ENCODE measurements at regions not wholly inside any gene's neighbourhood (a gene's known extent, or its start where the extent isn't known, plus 50 kb on each side); places are given as distances from the start of the nearest gene placed in this dataset.

DNA sequence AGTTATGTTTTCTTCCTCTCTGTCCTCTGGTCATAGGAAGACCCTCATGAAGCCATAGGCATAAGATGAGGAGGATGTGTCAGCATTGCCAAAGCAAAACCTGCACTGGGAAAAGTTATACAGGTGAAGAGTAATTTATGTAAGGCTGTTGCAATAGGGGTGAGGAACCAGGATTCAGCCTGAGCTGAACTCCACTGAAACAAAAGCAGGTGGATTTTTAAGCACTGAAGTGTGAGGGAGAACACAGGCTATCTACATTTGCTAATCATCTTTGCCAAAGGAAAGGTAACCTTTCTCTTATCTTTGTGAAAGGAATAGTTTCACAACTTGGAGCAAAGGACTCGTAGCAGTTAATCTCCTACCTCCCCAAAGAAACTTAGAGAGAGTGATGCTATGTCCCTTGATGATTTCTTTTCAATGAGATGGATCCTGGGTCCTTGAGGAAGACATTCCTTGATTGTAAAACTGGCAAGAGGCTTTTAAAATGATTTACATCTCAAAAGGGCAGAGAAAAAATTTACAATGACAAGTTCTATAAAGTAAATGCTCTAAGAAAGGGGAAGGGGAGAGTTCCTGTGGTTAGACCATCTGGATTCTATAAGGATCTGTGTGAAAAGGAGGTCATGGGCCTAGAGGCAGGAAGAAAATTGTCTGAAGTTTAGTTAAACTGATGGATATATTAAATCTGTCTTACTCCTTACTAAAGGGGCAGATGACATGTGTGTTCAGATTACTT, 385.4 kb upstream of the CDH7 start (continued):
- TF ChIP-seq, protein P1, sequence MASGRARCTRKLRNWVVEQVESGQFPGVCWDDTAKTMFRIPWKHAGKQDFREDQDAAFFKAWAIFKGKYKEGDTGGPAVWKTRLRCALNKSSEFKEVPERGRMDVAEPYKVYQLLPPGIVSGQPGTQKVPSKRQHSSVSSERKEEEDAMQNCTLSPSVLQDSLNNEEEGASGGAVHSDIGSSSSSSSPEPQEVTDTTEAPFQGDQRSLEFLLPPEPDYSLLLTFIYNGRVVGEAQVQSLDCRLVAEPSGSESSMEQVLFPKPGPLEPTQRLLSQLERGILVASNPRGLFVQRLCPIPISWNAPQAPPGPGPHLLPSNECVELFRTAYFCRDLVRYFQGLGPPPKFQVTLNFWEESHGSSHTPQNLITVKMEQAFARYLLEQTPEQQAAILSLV (CRISPR knock-in tag; IDR thresholded peaks at IDR 0.05; ENCODE audit: borderline replicate concordance) = no peak
- no peak for TF ChIP-seq ZNF383 (CRISPR knock-in tag; IDR thresholded peaks at IDR 0.05; ENCODE audit: borderline replicate concordance)

DNA sequence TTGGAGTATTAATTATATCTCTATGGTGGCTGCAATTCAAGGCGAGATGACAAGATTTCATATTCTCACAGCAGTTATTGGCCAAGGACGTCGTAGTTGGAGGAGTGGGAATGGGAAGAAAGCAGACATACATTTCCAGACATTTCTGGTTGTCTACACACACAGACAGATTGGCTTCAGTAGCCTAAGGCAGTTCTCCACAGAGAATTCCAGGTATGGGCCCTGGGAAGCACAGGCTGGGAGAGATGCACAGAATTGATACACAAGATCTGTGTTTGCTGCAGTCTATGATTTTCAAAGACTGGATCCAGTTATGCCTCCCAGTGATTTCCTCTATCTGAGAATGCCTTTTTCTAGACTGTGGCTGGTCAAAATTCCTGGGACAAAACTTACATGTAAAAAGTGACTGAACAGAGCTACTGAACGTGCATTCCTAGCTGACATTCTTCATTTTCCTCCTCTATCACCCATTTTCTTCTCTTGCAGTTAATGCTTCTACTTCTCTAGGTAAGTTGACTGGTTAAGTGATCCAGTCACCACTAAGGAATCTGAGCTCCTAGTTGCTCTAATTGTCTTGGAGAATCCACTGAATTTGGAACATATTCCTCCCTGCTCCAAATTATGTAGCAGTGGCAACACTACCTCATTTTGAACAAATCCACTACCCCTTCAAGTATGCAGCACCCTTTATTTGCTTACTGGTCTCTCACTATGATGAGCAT, 386.7 kb upstream of the CDH7 start:
- no peak overlapping the region for H3K4me3 ChIP-seq (replicated peaks in 1 of 3; ENCODE audit: insufficient read depth in 1 of 3, low read depth in 2 of 3, low read length in 3 of 3)
- H3K36me3 ChIP-seq (replicated peaks in 1 of 2; ENCODE audit: control insufficient read depth in 1 of 2, insufficient read depth in 2 of 2, low read length in 2 of 2) = no peaks in the 10 kb centered on the region
- WGBS (ENCODE audit: low lambda C conversion rate) = 0% methylated on average over 4 of the region's 4 CpGs
- no peak for FAIRE-seq
- H3K4me1 ChIP-seq (ENCODE audit: insufficient read depth, low read length) = no peaks in the 10 kb centered on the region
- H3K9ac ChIP-seq (ENCODE audit: insufficient read depth, low read depth, low read length) = no peak overlapping the region
- TF ChIP-seq, protein P2, sequence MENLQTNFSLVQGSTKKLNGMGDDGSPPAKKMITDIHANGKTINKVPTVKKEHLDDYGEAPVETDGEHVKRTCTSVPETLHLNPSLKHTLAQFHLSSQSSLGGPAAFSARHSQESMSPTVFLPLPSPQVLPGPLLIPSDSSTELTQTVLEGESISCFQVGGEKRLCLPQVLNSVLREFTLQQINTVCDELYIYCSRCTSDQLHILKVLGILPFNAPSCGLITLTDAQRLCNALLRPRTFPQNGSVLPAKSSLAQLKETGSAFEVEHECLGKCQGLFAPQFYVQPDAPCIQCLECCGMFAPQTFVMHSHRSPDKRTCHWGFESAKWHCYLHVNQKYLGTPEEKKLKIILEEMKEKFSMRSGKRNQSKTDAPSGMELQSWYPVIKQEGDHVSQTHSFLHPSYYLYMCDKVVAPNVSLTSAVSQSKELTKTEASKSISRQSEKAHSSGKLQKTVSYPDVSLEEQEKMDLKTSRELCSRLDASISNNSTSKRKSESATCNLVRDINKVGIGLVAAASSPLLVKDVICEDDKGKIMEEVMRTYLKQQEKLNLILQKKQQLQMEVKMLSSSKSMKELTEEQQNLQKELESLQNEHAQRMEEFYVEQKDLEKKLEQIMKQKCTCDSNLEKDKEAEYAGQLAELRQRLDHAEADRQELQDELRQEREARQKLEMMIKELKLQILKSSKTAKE (CRISPR knock-in tag; IDR thresholded peaks at IDR 0.05; ENCODE audit: borderline replicate concordance) = no peak
- TF ChIP-seq ARHGAP35 (CRISPR knock-in tag; IDR thresholded peaks at IDR 0.05; ENCODE audit: borderline replicate concordance) (no peak), PLRG1 (conservative IDR thresholded peaks at IDR 0.05) (no peak), SNAI1 (CRISPR knock-in tag; IDR thresholded peaks at IDR 0.05; ENCODE audit: borderline replicate concordance) (no peak)
- TF ChIP-seq, protein P3, sequence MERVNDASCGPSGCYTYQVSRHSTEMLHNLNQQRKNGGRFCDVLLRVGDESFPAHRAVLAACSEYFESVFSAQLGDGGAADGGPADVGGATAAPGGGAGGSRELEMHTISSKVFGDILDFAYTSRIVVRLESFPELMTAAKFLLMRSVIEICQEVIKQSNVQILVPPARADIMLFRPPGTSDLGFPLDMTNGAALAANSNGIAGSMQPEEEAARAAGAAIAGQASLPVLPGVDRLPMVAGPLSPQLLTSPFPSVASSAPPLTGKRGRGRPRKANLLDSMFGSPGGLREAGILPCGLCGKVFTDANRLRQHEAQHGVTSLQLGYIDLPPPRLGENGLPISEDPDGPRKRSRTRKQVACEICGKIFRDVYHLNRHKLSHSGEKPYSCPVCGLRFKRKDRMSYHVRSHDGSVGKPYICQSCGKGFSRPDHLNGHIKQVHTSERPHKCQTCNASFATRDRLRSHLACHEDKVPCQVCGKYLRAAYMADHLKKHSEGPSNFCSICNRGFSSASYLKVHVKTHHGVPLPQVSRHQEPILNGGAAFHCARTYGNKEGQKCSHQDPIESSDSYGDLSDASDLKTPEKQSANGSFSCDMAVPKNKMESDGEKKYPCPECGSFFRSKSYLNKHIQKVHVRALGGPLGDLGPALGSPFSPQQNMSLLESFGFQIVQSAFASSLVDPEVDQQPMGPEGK (CRISPR knock-in tag; IDR thresholded peaks at IDR 0.05) = no peak
- TF ChIP-seq, protein P4, sequence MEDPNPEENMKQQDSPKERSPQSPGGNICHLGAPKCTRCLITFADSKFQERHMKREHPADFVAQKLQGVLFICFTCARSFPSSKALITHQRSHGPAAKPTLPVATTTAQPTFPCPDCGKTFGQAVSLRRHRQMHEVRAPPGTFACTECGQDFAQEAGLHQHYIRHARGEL (CRISPR knock-in tag; IDR thresholded peaks at IDR 0.05) = no peak
- DNase-seq (ENCODE audit: low spot score) = no peak
- H2AFZ ChIP-seq (ENCODE audit: low read length) = no peak overlapping the region
- H3K4me2 ChIP-seq (ENCODE audit: low read depth, low read length) = no peak overlapping the region
- ChIA-PET POLR2A (no interaction called here), CTCF (ENCODE audit: low intra/inter-chr PET ratio, low total read pairs) (no interaction called here)
- intact Hi-C loops (cut with micrococcal nuclease; ENCODE audit: unreplicated experiment) (no loop called here), in situ Hi-C loops (cut with HindIII; ENCODE audit: extremely low pct_ligation_motif_present, low pct_unique_long_range_greater_than_20kb) (no loop called here)
- BruUV-seq (replicated peaks) = no TSS peak
- ATAC-seq = no peak
- H4K20me1 ChIP-seq (ENCODE audit: insufficient read depth, low read length) = no peaks in the 10 kb centered on the region
- H3K79me2 ChIP-seq (ENCODE audit: insufficient read depth, low read length) = no peaks in the 10 kb centered on the region
- no peaks in the 10 kb centered on the region for H3K27me3 ChIP-seq (ENCODE audit: control insufficient read depth in 1 of 2, insufficient read depth in 2 of 2, low read length in 2 of 2)
- H3K27ac ChIP-seq (ENCODE audit: extremely low read length, insufficient read depth, low read length) = no peak overlapping the region
- no peaks in the 10 kb centered on the region for H3K9me3 ChIP-seq (ENCODE audit: low read length)
